ENCODE measurements at regions not wholly inside any gene's neighbourhood (a gene's known extent, or its start where the extent isn't known, plus 50 kb on each side); places are given as distances from the start of the nearest gene placed in this dataset.

DNA sequence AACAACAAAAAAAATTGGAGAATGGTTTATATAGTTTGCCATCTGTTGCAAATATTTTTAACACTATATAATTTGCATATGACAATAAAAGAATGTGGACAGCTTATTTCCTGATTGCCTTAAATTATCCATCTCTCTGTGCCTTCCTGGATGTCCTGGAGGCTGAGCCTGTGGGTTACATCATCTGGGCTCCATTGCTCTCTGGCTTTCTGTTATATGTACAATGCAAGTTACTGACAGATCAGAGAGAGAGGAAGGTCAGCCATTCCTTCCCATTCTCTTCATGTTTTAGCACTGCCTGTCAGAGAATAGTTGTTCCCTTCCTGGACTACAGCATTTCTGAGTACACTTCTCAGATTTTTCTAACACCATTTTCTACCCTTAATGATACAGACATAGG is 758.3 kb upstream of the PCDH20 start:
- TF ChIP-seq POLR2A (IDR thresholded peaks at IDR 0.05; ENCODE audit: insufficient read depth in 1 of 2, low read depth in 2 of 2, low read length in 2 of 2): no peak
- no peak for TF ChIP-seq NPAS2 (CRISPR knock-in tag; IDR thresholded peaks at IDR 0.05; ENCODE audit: borderline replicate concordance)
- TF ChIP-seq HIVEP1 (CRISPR knock-in tag; IDR thresholded peaks at IDR 0.05): no peak
